ENCODE measurements at regions not wholly inside any gene's neighbourhood (a gene's known extent, or its start where the extent isn't known, plus 50 kb on each side); places are given as distances from the start of the nearest gene placed in this dataset.

- TF ChIP-seq STAT6 (CRISPR knock-in tag; conservative IDR thresholded peaks at IDR 0.05; ENCODE audit: low read depth), result no peak
Measured at GRCh38 chr12:118611770-118612169, 235.4 kb downstream of the SUDS3 start (continued).

- CTCF ChIA-PET, result interaction anchor here (1.5 kb wide), 1 partner anchor 182 kb away, joined by 4 read pairs; no protein-coding TSS in a partner anchor
- Mint-ChIP-seq H3K4me1 (peaks cover 48% of the 10 kb centered on the region), H3K27ac (peak overlapping the region; percentile 76), H3K9me3 (peaks cover 29% of the 10 kb centered on the region), H3K4me3 (peak overlapping the region; percentile 17), H3K36me3 (peaks cover 23% of the 10 kb centered on the region), H3K27me3 (ENCODE audit: low read depth) (peaks cover 4% of the 10 kb centered on the region; the same call in 1 of the 2 replicates)
- TF ChIP-seq FOXJ3 (CRISPR knock-in tag; IDR thresholded peaks at IDR 0.05; ENCODE audit: borderline replicate concordance) (no peak), ERG (CRISPR knock-in tag; IDR thresholded peaks at IDR 0.05) (no peak), ZNF317 (CRISPR knock-in tag; IDR thresholded peaks at IDR 0.05; ENCODE audit: borderline replicate concordance, low read depth) (no peak), ATF6 (CRISPR knock-in tag; IDR thresholded peaks at IDR 0.05) (no peak), ZNF232 (CRISPR knock-in tag; IDR thresholded peaks at IDR 0.05) (no peak)
- POLR2A ChIA-PET, result no interaction called here
- DNase-seq (ENCODE audit: low spot score), result no peak
- no peak for ATAC-seq
Measured at GRCh38 chr12:118617611-118618450, 241.5 kb downstream of the SUDS3 start.

- CTCF ChIA-PET, result interaction anchor here (1.5 kb wide), 1 partner anchor 182 kb away, joined by 4 read pairs; no protein-coding TSS in a partner anchor
- H3K27ac Mint-ChIP-seq, result peak overlapping the region; percentile 16; the same call in 1 of the 2 replicates
- TF ChIP-seq SMAD3 (CRISPR knock-in tag; IDR thresholded peaks at IDR 0.05; ENCODE audit: borderline replicate concordance) (no peak), IRF1 (CRISPR knock-in tag; IDR thresholded peaks at IDR 0.05) (no peak), FOXP4 (CRISPR knock-in tag; IDR thresholded peaks at IDR 0.05) (no peak), ZNF416 (CRISPR knock-in tag; IDR thresholded peaks at IDR 0.05) (no peak), MXD4 (CRISPR knock-in tag; IDR thresholded peaks at IDR 0.05; ENCODE audit: borderline replicate concordance) (no peak), AR (CRISPR knock-in tag; IDR thresholded peaks at IDR 0.05) (no peak), PRDM15 (CRISPR knock-in tag; IDR thresholded peaks at IDR 0.05) (no peak), USF1 (CRISPR knock-in tag; IDR thresholded peaks at IDR 0.05) (peak; percentile 88)
Measured at GRCh38 chr12:118618695-118619094, 242.3 kb downstream of the SUDS3 start.

More at GRCh38 chr12:118618695-118619094, 242.3 kb downstream of the SUDS3 start:
- Mint-ChIP-seq H3K27me3 (ENCODE audit: low read depth) (no peaks in the 10 kb centered on the region), H3K36me3 (peaks cover 14% of the 10 kb centered on the region), H3K4me3 (no peak overlapping the region), H3K9me3 (peaks cover 20% of the 10 kb centered on the region), H3K4me1 (peaks cover 48% of the 10 kb centered on the region)
- DNase-seq (ENCODE audit: low spot score) (no peak), ATAC-seq (peak; percentile 46; the same call in 1 of the 2 replicates)
- POLR2A ChIA-PET, result no interaction called here
